ENCODE measurements at regions not wholly inside any gene's neighbourhood (a gene's known extent, or its start where the extent isn't known, plus 50 kb on each side); places are given as distances from the start of the nearest gene placed in this dataset.

DNA sequence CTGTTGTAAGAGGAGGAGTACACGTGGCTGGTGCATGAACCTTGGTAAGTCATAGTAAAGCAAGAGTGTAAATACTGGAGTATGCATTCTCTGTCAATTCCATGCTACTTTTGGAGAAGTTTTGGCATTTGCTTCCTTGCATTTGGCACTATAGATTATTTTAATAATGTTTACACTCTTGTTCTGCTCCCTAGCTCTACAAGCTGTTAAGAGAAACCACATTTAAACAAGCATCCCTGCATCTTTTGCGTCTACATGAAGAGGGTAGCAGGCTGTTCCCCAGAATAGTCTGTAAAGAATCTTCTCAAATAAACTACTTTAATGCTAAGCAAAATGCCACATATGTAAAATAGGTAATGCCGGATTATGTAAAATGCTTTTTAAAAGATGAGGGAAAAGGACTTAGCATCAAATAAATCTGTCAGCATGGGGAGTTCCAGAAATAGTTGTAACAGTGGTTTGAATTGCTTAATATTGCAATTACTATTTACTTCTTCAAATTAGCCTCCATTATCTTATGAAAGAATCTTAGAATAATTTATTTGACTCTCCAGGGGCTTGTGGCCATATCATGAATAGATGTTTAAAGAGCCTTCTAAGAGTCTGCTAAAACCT lies 2127.3 kb upstream of the WWC1 start:
- in situ Hi-C loops (cut with HindIII; ENCODE audit: low sequenced_read_pairs): no loop called here

DNA sequence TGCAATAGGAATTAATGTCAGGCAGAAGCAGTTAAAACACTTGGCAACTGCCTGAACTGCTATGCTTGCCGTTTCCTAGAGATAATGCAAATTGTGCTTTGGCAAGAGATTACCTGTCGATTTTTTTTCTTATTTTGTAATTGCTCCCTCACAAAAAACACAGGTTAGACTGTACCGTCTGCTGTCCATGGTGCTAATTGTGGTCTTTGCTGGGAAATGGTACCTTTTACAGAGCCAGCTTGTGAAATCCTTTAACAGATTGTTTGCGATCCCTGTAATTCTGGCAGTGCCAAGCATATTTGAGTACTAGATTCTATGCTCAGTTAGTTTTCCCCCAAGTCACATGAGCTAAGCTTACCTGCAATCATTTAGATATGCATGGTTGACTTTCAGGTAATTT lies 2125.8 kb upstream of the WWC1 start:
- in situ Hi-C loops (cut with HindIII; ENCODE audit: low sequenced_read_pairs): no loop called here

GRCh38 chr5:166166071-166166470 lies 2125.4 kb upstream of the WWC1 start:
- in situ Hi-C loops (cut with HindIII; ENCODE audit: low sequenced_read_pairs): no loop called here

DNA sequence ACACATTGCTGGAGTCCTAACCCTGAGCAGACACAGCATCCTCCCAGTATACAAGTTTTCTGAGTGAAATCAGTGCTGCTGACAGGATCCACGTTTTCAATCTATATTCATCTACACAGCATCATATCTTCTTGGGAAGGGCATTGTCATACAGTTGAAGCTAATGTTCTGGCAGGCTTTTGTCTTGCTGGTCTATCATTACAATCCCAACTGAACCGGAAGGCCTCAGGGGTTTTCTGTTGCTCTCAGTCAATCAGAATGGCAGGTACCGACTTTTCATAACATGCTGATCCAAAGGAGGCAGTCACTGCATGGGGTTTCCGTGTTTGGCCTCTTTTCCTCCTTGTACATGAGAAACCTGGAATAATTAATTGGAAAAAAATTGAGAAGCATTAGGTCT lies 2118.8 kb upstream of the WWC1 start:
- in situ Hi-C loops (cut with HindIII; ENCODE audit: low sequenced_read_pairs): no loop called here

- in situ Hi-C loops (cut with HindIII; ENCODE audit: low sequenced_read_pairs): no loop called here
Observed at GRCh38 chr5:166178411-166179080, 2112.9 kb upstream of the WWC1 start.

DNA sequence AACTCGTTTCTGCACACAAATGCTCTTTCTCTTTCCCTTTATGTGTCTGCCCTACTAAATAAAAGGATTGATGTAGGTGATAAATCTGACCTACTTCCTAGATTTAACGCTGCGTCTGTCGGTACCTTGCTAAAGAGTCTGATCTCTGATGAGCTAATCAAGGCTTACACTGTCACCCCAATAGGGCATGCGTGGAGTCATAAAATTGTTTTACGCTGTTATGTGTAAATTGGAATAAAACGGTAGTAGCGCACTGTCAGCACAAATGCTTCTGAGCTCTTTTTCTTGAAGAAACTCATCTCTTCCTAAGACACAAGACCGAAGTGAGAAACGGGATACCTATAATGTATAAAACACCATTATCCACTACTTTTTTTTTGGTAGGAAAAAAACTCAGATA lies 2106.3 kb upstream of the WWC1 start:
- in situ Hi-C loops (cut with HindIII; ENCODE audit: low sequenced_read_pairs): no loop called here

DNA sequence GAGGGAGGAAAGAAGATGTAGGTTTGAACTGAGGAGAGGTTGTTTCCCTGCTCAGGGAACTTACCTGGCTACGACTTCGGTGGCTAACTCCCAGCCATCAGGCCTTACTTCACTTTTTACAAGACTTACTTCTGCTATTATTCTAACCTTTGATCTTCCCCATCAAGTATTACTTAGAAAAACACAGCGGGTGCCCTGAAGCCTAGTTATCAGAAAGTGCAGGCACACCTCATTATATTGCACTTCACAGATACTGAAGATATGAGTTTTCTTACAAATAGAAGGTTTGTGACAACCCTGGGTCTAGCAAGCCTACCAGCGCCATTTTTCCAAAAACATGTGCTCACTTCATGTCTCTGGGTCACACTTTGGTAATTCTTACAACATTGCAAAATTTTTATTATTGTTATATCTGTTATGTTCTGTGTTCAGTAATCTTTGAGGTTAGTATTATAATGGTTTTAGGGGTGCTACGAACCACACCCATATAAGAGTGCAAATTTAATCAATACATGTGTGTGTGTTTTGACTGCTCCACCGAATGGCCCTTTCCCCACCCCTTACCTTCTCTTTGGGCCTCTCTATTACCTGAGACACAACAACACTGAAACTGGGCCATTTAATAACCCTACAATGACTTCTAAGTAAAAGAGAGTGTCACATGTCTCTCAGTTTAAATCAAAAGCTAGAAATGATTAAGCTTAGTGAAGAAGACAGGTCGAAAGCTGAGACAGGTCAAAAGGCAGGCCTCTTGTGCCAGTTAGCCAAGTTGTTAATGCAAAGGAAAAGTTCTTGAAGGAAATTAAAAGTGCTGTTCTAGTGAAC lies 2102.7 kb upstream of the WWC1 start:
- in situ Hi-C loops (cut with HindIII; ENCODE audit: low sequenced_read_pairs): no loop called here

DNA sequence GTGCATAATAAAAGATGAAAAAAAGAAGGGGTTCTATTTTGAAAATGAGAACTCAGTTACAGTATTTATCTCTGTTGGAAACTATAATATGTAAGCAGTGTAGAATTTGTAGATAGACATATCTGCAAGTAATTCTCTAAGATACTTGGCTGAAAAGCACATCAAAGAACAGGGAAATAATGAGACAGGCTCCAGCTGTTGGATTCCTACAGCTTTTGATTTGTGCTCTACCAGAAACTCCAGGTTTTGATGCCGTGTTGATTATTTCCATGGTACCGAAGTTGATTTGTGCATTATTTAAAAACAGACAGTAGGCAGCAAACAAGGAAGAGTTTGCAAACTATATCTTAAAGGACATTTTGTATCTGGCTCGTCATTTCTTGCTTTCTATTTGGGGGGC lies 2098.7 kb upstream of the WWC1 start:
- in situ Hi-C loops (cut with HindIII; ENCODE audit: low sequenced_read_pairs): no loop called here

DNA sequence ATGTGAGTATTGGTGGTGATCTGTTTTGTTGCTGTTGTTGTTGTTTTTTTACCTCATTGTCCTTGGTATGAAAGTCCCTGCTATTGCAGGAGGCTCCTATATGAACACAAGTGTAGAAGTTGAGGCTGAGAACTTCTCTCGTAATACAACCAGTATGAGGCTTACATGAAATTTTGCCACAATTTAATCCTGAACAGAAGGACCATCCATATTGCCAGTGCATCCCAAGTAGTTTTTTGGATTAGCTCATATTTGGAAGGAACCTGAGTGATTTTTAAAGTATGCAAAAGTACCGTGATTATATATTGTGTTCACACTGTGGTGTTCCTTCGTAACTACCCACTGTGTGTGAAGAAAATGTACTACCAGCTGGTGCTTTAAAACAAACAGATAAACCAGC lies 2095.5 kb upstream of the WWC1 start:
- in situ Hi-C loops (cut with HindIII; ENCODE audit: low sequenced_read_pairs): no loop called here

GRCh38 chr5:166200532-166200931 lies 2090.9 kb upstream of the WWC1 start:
- in situ Hi-C loops (cut with HindIII; ENCODE audit: low sequenced_read_pairs): no loop called here

DNA sequence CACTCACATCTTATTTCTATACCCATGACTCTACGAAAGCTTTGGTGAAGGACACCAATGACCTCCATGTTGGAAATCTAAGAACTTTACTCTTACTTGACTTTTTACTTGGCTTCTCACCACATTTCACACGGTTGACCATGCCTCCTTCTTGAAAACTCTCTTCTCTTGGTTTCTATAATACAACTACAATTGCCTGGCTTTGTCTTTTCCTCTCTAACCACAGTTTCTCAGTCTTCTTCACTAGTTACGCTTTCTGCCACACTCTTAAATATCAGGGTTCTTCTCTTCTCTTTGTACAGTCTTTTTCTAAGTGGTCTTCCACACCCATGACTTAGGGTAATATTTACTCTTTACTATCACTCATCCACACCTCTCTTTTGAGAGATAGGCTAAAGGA lies 2079.8 kb upstream of the WWC1 start:
- in situ Hi-C loops (cut with HindIII; ENCODE audit: low sequenced_read_pairs): no loop called here

DNA sequence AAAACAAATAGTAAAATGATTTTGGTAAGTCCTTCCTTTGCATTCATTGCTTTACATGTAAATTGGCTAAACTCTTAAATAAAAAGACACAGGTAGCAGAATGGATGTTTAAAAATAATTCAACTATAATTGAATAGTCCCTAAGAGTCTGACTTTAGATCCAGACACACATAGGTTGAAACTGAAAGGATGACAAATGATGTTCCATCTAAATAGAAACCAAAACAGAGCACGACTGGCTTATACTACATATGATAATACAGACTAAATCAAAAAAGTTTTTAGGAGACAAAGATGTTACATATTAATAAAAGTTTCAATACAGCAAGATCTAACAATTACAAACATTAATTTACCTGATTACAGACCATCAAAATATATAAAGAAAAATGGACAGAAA lies 2055.1 kb upstream of the WWC1 start:
- in situ Hi-C loops (cut with HindIII; ENCODE audit: low sequenced_read_pairs): no loop called here

DNA sequence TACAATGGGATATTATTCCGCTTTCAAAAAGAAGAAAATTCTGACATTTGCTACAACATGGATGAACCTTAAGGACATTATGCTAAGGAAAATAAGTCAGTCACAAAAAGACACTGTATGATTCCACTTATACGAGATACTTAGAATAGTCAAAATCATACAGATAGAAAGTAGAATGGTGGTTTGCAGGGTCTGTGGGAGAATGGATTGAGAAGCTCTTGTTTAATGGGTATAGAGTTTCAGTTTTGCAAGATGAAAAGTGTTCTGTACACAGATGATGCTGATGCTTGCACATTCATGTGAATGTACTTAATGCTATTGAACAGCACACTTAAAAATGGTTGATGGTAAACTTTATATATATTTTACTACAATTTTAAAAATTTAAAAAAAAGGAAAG lies 2050.7 kb upstream of the WWC1 start:
- in situ Hi-C loops (cut with HindIII; ENCODE audit: low sequenced_read_pairs): no loop called here

- in situ Hi-C loops (cut with HindIII; ENCODE audit: low sequenced_read_pairs): no loop called here
Observed at GRCh38 chr5:166245556-166245955, 2045.9 kb upstream of the WWC1 start.

DNA sequence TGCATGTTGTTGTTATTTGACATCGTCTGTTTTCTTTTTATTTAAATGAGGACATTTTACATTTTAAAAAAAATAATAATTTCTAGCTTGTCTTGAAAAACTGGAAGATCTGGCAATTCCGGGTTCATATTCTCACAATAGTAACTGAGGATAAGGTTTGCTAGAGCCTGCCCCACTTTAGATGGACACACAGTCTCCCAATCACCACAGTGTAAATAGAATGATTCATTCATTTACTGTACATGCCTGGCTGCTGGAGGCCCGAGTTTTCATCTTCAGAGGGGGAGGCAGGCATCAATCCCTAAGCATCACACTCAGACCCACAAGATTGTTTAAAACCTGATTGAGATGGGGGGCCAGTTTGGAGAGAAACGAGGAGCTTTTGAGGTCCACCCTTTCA lies 2039.7 kb upstream of the WWC1 start:
- in situ Hi-C loops (cut with HindIII; ENCODE audit: low sequenced_read_pairs): no loop called here

DNA sequence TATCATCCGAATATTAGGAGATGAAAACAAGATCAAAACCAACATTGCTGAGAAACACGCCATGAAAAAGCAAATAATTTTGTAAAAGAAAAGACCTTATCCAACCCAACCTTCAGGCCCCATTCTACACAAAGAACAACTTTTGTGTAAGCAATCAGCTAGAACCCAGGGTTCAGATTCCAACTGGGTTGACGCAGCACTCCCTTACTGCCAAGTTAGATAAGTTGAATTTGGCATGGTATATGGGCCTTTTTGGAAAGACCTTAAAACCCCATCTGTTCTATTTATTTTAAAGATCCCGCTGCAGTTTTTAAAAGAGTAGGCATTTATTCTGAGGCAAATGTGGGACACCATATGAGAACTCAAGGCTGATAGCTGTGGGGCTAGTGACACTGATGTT lies 2033.8 kb upstream of the WWC1 start:
- in situ Hi-C loops (cut with HindIII; ENCODE audit: low sequenced_read_pairs): no loop called here

GRCh38 chr5:166262395-166262794 lies 2029.0 kb upstream of the WWC1 start:
- in situ Hi-C loops (cut with HindIII; ENCODE audit: low sequenced_read_pairs): no loop called here

DNA sequence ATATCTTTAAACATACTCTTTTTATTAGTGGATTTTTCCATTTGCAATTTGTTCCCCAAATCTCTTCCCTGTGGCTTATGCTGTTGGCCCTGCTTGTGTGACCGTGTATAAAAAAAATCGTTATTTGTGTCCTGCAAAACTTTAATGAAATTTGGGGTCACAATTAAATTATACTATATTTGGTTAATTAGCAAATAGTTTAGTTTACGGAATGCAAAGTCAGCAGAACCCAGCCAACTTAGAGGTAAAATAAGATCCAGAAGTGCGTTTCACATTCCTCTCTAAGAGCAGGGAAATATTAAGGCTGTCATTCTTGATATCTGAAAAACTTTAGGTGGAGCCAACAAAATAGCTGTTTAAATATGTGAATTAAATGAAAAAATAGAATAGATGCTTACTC lies 2023.5 kb upstream of the WWC1 start:
- in situ Hi-C loops (cut with HindIII; ENCODE audit: low sequenced_read_pairs): no loop called here

DNA sequence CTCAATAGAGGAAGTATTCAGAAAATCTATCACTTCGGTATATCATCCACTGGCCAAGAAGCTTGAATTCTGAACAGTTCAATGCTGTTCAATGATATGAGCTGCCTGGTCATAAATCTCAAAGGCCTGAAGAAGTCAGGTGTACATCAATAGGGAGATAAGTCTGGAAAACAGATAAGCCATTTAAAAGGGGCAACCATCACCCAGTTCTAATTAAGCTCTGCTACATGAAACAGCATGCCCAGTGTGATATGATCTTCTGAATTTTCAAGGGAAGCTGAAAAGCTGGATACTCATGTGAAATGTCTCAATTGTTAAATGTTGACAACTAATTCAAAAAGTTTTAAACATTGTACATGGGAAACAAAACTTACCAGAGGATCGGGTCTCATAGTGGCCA lies 2020.7 kb upstream of the WWC1 start:
- in situ Hi-C loops (cut with HindIII; ENCODE audit: low sequenced_read_pairs): no loop called here

DNA sequence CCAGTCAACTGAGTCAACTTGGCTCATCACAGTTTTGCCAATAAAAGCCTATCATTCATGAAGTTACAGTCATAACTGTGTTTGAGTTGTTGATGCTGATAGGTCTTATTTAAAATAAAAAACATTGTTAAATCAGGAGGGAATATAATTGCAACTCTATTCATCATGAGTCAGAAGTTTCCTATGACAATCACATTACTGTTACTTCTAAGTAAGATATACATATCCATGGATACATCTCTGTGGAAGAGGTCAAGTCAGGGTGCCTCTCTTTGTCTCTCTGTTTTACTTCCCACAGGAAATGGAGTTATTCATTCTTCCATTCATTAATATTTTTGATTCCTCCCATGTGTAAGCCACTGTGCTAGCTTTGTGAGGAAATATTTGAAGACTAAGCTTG lies 2015.4 kb upstream of the WWC1 start:
- in situ Hi-C loops (cut with HindIII; ENCODE audit: low sequenced_read_pairs): no loop called here

DNA sequence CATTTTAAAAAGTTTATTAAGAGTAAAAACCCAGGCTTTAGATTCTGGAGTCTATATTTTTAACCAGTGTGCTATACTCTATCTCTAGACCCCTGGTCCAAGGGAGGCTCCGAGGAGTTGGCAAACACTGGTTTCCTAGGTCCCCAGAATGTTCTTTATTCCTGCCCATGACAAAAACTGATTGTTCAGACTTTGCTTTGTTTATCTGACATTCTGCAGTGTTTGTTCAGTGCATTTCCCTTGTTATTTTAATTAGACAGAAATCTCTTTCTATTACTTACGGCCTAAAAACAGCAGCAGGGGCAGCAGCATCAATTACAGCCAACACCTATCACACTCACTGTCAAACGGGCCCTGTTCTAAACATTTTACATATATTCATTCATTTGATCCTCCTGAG lies 2011.6 kb upstream of the WWC1 start:
- in situ Hi-C loops (cut with HindIII; ENCODE audit: low sequenced_read_pairs): no loop called here

DNA sequence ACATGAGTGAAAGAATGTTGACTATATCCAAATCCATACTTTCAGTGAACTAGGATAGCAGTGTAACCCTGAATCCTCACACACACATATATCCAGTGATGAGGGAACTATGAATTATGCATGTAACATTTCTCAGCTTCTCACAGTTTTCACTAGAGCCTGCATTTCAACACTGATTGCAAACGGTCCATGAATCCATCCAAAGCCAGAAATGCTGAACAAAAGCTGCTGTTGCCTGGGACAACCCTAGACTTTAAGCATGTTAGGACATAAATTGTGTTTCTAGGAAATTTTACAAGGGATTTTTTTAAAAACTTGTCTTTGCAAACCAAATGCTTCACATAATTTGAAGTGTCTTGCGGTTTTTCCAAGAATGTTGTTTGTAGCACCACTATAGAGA lies 2010.0 kb upstream of the WWC1 start:
- in situ Hi-C loops (cut with HindIII; ENCODE audit: low sequenced_read_pairs): no loop called here
